GM18505 (cell line): ENCODE measurements at regions not wholly inside any gene's neighbourhood (a gene's known extent, or its start where the extent isn't known, plus 50 kb on each side); places are given as distances from the start of the nearest gene placed in this dataset.

Experiments
- ATAC-seq: cut with Tn5 transposase; IDR thresholded peaks from one replicate; pipeline ENCODE4 v1.9.1; 2021; ENCODE audit not compliant: unreplicated experiment
- POLR2A ChIP-seq: IDR thresholded peaks from 4 replicates; pipeline ENCODE4 v1.6.1; 2011; ENCODE audit warnings: borderline replicate concordance; ENCODE audit not compliant: insufficient read depth, insufficient read length; ENCODE audit errors: extremely low read depth

- TF ChIP-seq POLR2A, result no peak
- no peak for ATAC-seq
Observed at GRCh38 chr20:48458601-48459385, 369.0 kb downstream of the PREX1 start.

- no peak for TF ChIP-seq POLR2A
- ATAC-seq, result no peak
Observed at GRCh38 chr20:48458003-48458377, 369.8 kb downstream of the PREX1 start.

- no peak for TF ChIP-seq POLR2A
- ATAC-seq, result no peak
Observed at GRCh38 chr20:48457193-48458002, 370.4 kb downstream of the PREX1 start.

GRCh38 chr20:48456366-48457192 is 371.2 kb downstream of the PREX1 start:
- TF ChIP-seq POLR2A, result no peak
- no peak for ATAC-seq

- no peak for TF ChIP-seq POLR2A
- ATAC-seq, result no peak
Observed at GRCh38 chr20:48455651-48456365, 372.0 kb downstream of the PREX1 start.

GRCh38 chr20:48454671-48455490 is 372.9 kb downstream of the PREX1 start:
- no peak for ATAC-seq
- TF ChIP-seq POLR2A, result no peak

- no peak for TF ChIP-seq POLR2A
- ATAC-seq, result no peak
Observed at GRCh38 chr20:48453477-48454093, 374.2 kb downstream of the PREX1 start.

- ATAC-seq, result no peak
- no peak for TF ChIP-seq POLR2A
Observed at GRCh38 chr20:48451401-48451800, 376.4 kb downstream of the PREX1 start.

GRCh38 chr20:48448666-48449600 is 378.9 kb downstream of the PREX1 start:
- no peak for TF ChIP-seq POLR2A
- no peak for ATAC-seq

GRCh38 chr20:48447456-48447855 is 380.3 kb downstream of the PREX1 start:
- ATAC-seq, result no peak
- no peak for TF ChIP-seq POLR2A

GRCh38 chr20:48445827-48446226 is 382.0 kb downstream of the PREX1 start:
- no peak for TF ChIP-seq POLR2A
- ATAC-seq, result no peak
